Spleen (tissue), 7 donors: ENCODE measurements at regions not wholly inside any gene's neighbourhood (a gene's known extent, or its start where the extent isn't known, plus 50 kb on each side); places are given as distances from the start of the nearest gene placed in this dataset.

ENCODE experiments used
- POLR2AphosphoS5 ChIP-seq, 3 donors: sonication (generic); formaldehyde crosslinking; IDR thresholded peaks; one replicate each; pipeline ENCODE4 v1.5.1; 2017; ENCODE audit warnings: antibody characterized with exemption in 3 of 3
- TF ChIP-seq, protein P1 (sequence below), 11 experiments: fragments of 200-600 bp in 7 of 11; fragments of 450-650 bp in 4 of 11; sonication (generic) in 4 of 11; IDR thresholded peaks in 8 of 11; conservative IDR thresholded peaks in 3 of 11; 1 replicate in 7 of 11; 2 replicates in 4 of 11; pipeline versions ENCODE4 v1.4.0 to v1.8.0; 2016 to 2021; ENCODE audit warnings: antibody characterized with exemption in 11 of 11, inconsistent platforms in 4 of 11, mild to moderate bottlenecking in 1 of 11
- donor health status: DM: no; HTN: no; CAD: no; lungs with moderate emphysema.
- donor health status: DM: no; HTN: no; CAD: no.
- donor health status: DM: no; HTN: no; CAD: no.

DNA sequence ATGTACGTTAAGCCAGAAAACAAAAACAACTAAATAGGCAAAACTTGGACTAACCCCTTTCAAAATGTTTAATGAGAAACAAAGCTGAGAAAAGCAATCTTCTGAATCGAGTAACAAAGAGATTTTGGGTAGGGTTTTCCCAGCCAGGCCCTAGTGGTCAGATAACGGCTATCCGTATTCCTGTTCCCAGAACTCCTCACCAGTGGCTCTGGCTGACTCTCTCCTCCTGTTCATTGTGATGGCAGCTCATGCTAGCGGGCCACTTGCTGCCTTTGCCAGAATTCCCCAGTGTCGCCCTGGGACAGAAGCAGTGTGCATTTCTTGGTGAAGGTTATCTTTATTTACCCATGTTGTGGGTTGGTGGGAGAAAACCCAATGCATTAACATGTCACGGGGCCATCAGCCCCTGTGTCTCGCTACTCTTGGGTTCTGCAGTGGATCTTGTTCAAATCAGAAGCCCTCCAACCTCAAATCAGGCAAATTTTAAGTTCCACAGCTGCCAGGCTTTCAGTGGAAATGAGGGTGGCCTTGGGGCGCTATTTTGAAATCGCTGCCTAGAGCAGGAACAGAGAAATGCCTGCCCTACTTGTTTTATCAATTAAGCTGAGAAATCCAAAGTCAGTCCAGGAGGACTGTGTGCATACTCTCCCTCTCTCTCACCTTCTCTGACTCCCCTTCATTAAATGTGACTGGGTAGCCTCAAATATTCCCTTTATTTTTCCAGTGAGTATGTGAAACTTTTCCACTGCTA, 164.5 kb upstream of the NPVF start:
- no peak for TF ChIP-seq POLR2AphosphoS5 (IDR thresholded peaks at IDR 0.05)
- TF ChIP-seq, protein P1, sequence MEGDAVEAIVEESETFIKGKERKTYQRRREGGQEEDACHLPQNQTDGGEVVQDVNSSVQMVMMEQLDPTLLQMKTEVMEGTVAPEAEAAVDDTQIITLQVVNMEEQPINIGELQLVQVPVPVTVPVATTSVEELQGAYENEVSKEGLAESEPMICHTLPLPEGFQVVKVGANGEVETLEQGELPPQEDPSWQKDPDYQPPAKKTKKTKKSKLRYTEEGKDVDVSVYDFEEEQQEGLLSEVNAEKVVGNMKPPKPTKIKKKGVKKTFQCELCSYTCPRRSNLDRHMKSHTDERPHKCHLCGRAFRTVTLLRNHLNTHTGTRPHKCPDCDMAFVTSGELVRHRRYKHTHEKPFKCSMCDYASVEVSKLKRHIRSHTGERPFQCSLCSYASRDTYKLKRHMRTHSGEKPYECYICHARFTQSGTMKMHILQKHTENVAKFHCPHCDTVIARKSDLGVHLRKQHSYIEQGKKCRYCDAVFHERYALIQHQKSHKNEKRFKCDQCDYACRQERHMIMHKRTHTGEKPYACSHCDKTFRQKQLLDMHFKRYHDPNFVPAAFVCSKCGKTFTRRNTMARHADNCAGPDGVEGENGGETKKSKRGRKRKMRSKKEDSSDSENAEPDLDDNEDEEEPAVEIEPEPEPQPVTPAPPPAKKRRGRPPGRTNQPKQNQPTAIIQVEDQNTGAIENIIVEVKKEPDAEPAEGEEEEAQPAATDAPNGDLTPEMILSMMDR (IDR thresholded peaks at IDR 0.05 in 8 of 11, conservative IDR thresholded peaks at IDR 0.05 in 3 of 11) = no peak
